Esophagus muscularis mucosa (tissue), 4 donors: ENCODE measurements at regions not wholly inside any gene's neighbourhood (a gene's known extent, or its start where the extent isn't known, plus 50 kb on each side); places are given as distances from the start of the nearest gene placed in this dataset.

Experiments
- DNase-seq: peaks from one replicate; pipeline ENCODE4 v3.0.0-alpha.2; 2017; ENCODE audit errors: extremely low spot score
- H3K27ac ChIP-seq, 4 donors: fragments of 200-600 bp; sonication (generic); replicated peaks in 1 of 4; 1 replicate in 3 of 4; 2 replicates in 1 of 4; pipeline ENCODE4 v1.5.1; 2016 to 2019; ENCODE audit warnings: mild to moderate bottlenecking in 1 of 4
- H3K27me3 ChIP-seq, 4 donors: fragments of 200-600 bp; sonication (generic); one replicate each; pipeline versions ENCODE4 v1.5.1 to v1.6.0; 2016 to 2019
- H3K36me3 ChIP-seq, 4 donors: fragments of 200-600 bp; sonication (generic); one replicate each; pipeline ENCODE4 v1.5.1; 2016 to 2019
- H3K4me1 ChIP-seq, 4 donors: fragments of 200-600 bp; sonication (generic); one replicate each; pipeline ENCODE4 v1.5.1; 2016 to 2019
- H3K4me3 ChIP-seq, 4 donors: fragments of 200-600 bp; sonication (generic); 1 replicate in 2 of 4; 2 replicates in 2 of 4; pipeline ENCODE4 v1.5.1; 2016 to 2019; ENCODE audit warnings: mild to moderate bottlenecking in 4 of 4, moderate library complexity in 1 of 4
- H3K9me3 ChIP-seq, 4 donors: fragments of 200-600 bp; sonication (generic); 1 replicate in 3 of 4; 2 replicates in 1 of 4; pipeline ENCODE4 v1.5.1; 2016 to 2019
- EP300 ChIP-seq: sonication (generic); formaldehyde crosslinking; IDR thresholded peaks from one replicate; pipeline ENCODE4 v1.6.1; 2017; ENCODE audit warnings: antibody characterized with exemption
- POLR2A ChIP-seq: fragments of 450-650 bp; IDR thresholded peaks from one replicate; pipeline ENCODE4 v1.6.1; 2017; ENCODE audit warnings: antibody characterized with exemption, moderate library complexity, mild to moderate bottlenecking, low read depth
- POLR2AphosphoS5 ChIP-seq, 2 donors: sonication (generic); formaldehyde crosslinking; IDR thresholded peaks; one replicate each; pipeline ENCODE4 v1.6.1; 2017; ENCODE audit warnings: antibody characterized with exemption in 2 of 2
- WGBS: methylation state at CpG from one replicate; pipeline ENCODE4 v1.1.5; 2018; 5-methylcytosine and 5-hydroxymethylcytosine counted together
- intact Hi-C: fragments of 100-400 bp; cut with DNase I; formaldehyde crosslinking; loops from one replicate; pipeline ENCODE4 v1.15.1; 2023
- TF ChIP-seq, protein P1 (sequence below), 3 experiments: fragments of 200-600 bp in 2 of 3; fragments of 450-650 bp in 1 of 3; sonication (generic) in 2 of 3; IDR thresholded peaks; one replicate each; pipeline ENCODE4 v1.5.1; 2017 to 2019; ENCODE audit warnings: antibody characterized with exemption in 3 of 3, mild to moderate bottlenecking in 2 of 3, moderate library complexity in 1 of 3

DNA sequence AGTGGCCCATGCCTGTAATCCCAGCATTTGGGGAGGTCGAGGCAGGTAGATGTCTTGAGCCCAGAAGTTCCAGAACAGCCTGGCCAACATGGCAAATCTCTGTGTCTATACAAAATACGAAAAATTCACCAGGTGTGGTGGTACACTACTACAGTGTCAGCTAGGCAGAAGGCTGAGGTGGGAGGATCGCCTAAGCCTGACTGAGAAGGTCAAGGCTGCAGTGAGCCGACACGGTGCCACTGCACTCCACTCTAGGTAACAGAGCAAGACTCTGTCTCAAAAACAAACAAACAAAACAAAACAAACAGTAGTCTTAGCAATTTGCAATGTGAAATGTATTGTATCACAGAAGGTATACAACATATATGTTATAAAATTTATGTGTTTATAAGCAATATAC lies 348.0 kb downstream of the SEMA3D start:
- TF ChIP-seq EP300 (no peak), POLR2AphosphoS5 (IDR thresholded peaks at IDR 0.05) (no peak), POLR2A (no peak)
- TF ChIP-seq, protein P1, sequence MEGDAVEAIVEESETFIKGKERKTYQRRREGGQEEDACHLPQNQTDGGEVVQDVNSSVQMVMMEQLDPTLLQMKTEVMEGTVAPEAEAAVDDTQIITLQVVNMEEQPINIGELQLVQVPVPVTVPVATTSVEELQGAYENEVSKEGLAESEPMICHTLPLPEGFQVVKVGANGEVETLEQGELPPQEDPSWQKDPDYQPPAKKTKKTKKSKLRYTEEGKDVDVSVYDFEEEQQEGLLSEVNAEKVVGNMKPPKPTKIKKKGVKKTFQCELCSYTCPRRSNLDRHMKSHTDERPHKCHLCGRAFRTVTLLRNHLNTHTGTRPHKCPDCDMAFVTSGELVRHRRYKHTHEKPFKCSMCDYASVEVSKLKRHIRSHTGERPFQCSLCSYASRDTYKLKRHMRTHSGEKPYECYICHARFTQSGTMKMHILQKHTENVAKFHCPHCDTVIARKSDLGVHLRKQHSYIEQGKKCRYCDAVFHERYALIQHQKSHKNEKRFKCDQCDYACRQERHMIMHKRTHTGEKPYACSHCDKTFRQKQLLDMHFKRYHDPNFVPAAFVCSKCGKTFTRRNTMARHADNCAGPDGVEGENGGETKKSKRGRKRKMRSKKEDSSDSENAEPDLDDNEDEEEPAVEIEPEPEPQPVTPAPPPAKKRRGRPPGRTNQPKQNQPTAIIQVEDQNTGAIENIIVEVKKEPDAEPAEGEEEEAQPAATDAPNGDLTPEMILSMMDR (IDR thresholded peaks at IDR 0.05): no peak
- no peak overlapping the region for H3K4me3 ChIP-seq
- no peak for DNase-seq
- WGBS: 91% methylated on average over 5 of the region's 5 CpGs
- no peaks in the 10 kb centered on the region for H3K36me3 ChIP-seq
- no peaks in the 10 kb centered on the region for H3K27me3 ChIP-seq
- no peak overlapping the region for H3K27ac ChIP-seq
- H3K4me1 ChIP-seq: no peaks in the 10 kb centered on the region
- intact Hi-C loops: no loop called here
- no peaks in the 10 kb centered on the region for H3K9me3 ChIP-seq

DNA sequence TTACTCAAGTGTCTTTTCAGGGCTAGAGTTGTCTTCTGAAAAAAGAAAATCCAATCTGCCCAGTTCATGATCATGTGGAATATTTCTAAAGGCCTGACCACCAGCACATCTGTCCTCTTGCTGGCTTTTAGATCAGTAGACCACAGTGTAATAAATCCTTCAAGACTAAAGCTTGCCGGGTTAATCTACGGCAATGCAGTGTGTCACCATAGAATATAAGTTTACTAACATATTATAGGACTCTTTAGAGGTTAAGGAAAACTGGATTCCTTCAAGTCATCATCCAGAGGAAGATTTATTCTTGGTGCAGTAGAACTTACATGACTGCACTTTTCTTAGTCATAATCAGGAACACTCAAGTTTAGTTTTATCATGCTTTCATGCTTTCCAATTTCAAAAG lies 349.5 kb downstream of the SEMA3D start:
- no peak for DNase-seq
- WGBS: 83% methylated on average over 2 of the region's 2 CpGs
- H3K4me1 ChIP-seq: no peaks in the 10 kb centered on the region
- H3K36me3 ChIP-seq: no peaks in the 10 kb centered on the region
- H3K27me3 ChIP-seq: no peaks in the 10 kb centered on the region
- H3K27ac ChIP-seq: no peak overlapping the region
- H3K4me3 ChIP-seq: no peak overlapping the region
- TF ChIP-seq, protein P1 (IDR thresholded peaks at IDR 0.05): no peak
- TF ChIP-seq EP300 (no peak), POLR2AphosphoS5 (IDR thresholded peaks at IDR 0.05) (no peak), POLR2A (no peak)
- no peaks in the 10 kb centered on the region for H3K9me3 ChIP-seq
- intact Hi-C loops: no loop called here

DNA sequence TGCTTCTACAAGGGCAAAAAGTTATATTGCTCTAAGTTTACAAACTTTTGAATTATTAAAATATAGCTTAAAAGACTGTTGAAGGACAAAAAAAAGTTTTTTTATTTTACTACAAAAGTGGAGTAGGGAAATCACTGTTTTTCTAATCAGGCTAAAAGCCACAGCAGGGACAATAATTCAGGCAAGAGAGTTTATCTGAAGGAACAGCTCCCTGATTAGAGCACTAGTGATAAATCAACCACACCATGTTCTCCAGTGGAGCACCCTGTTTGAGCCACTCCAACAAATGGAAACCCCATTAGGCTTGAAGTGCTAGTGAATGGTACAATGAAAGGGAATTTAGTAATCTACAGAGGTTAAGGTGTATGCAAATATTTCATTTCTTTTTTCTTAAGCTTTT lies 357.1 kb downstream of the SEMA3D start:
- no peak for DNase-seq
- TF ChIP-seq EP300: no peak
- TF ChIP-seq, protein P1 (IDR thresholded peaks at IDR 0.05): no peak
- no peak for TF ChIP-seq POLR2A
- TF ChIP-seq POLR2AphosphoS5 (IDR thresholded peaks at IDR 0.05): no peak
- Histone ChIP-seq H3K4me3 (no peak overlapping the region), H3K27ac (no peak overlapping the region), H3K27me3 (no peaks in the 10 kb centered on the region), H3K4me1 (no peaks in the 10 kb centered on the region), H3K36me3 (no peaks in the 10 kb centered on the region), H3K9me3 (no peaks in the 10 kb centered on the region)
- intact Hi-C loops: no loop called here

DNA sequence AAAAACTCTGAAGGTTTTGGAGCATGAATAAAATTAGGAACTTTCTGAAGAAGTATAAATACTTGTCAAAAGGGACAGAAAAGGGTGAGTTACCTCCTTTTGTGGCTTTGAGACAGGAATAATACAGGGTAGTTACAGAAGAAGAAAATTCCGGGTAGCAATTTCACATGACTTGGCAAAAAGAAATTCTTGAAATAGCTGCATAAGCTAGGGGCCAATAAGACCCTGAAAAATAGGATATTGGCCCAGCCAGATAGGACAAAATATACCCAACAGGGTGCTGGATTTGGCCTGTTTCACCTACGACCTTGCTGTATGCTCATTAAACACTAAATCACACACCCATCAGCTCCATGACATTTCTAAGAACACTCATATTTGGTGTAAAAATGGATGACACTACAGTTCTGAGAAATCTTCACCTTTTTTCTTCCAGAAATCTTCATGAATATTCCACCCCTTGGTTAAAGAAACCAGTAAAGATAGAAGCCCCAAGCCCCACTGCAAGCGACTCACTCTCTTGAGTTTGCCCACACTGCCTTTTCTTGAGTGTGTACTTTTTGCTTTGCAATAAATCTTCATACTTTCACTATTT lies 362.7 kb downstream of the SEMA3D start:
- Histone ChIP-seq H3K27me3 (no peaks in the 10 kb centered on the region), H3K4me1 (peaks cover 0 to 9% (median 5%) of the 10 kb centered on the region in 4 donors), H3K36me3 (no peaks in the 10 kb centered on the region), H3K27ac (no peak overlapping the region), H3K9me3 (no peaks in the 10 kb centered on the region), H3K4me3 (no peak overlapping the region)
- TF ChIP-seq POLR2A: no peak
- TF ChIP-seq, protein P1 (IDR thresholded peaks at IDR 0.05): no peak
- TF ChIP-seq EP300: no peak
- no peak for TF ChIP-seq POLR2AphosphoS5 (IDR thresholded peaks at IDR 0.05)
- intact Hi-C loops: no loop called here
- WGBS: 77% methylated on average over 3 of the region's 3 CpGs
- no peak for DNase-seq

DNA sequence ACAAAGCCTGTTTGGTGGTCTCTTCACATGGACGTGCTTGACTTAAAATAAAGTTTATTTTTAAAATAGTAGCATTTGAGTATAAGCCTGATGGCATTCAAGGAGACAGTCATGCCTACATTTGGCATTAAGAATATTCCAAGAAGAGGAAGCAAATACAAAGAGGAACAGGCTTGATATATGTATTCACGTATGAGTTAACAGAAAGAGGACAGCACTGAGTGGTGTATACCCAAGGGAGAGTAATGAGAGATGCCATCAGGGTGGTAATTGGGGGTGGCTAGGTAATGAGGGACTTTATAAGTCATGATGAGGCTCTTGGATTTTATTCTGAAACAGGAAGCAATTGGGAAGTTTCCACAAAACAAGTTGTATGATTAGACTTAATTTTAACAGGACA lies 363.3 kb downstream of the SEMA3D start:
- no peak for TF ChIP-seq POLR2AphosphoS5 (IDR thresholded peaks at IDR 0.05)
- TF ChIP-seq EP300: no peak
- TF ChIP-seq POLR2A: no peak
- TF ChIP-seq, protein P1 (IDR thresholded peaks at IDR 0.05): no peak
- no peaks in the 10 kb centered on the region for H3K9me3 ChIP-seq
- peaks cover 0 to 12% (median 8%) of the 10 kb centered on the region in 4 donors for H3K4me1 ChIP-seq
- H3K36me3 ChIP-seq: no peaks in the 10 kb centered on the region
- no peaks in the 10 kb centered on the region for H3K27me3 ChIP-seq
- H3K27ac ChIP-seq: no peak overlapping the region
- 84% methylated on average over 2 of the region's 2 CpGs for WGBS
- intact Hi-C loops: no loop called here
- no peak overlapping the region for H3K4me3 ChIP-seq
- DNase-seq: no peak
